GM12875 (cell line): ENCODE measurements at regions not wholly inside any gene's neighbourhood (a gene's known extent, or its start where the extent isn't known, plus 50 kb on each side); places are given as distances from the start of the nearest gene placed in this dataset.

Source experiments
- H3K4me3 ChIP-seq: one replicate; pipeline ENCODE4 v1.5.1; 2011; ENCODE audit warnings: low read depth, low read length, control low read depth
- CTCF ChIP-seq: IDR thresholded peaks from 2 replicates; pipeline ENCODE4 v1.5.1; 2011; ENCODE audit warnings: low read depth, mild to moderate bottlenecking, control low read depth, inconsistent platforms, low read length, moderate library complexity, borderline replicate concordance; ENCODE audit not compliant: insufficient read depth

GRCh38 chr6:105573556-105573955 lies 170.7 kb upstream of the PREP start:
- H3K4me3 ChIP-seq: no peak overlapping the region
- TF ChIP-seq CTCF: no peak

GRCh38 chr6:105573138-105573537 lies 170.3 kb upstream of the PREP start:
- TF ChIP-seq CTCF: no peak

GRCh38 chr6:105570416-105570815 lies 167.5 kb upstream of the PREP start:
- TF ChIP-seq CTCF: no peak
- H3K4me3 ChIP-seq: no peak overlapping the region

More at GRCh38 chr6:105573138-105573537, 170.3 kb upstream of the PREP start:
- no peak overlapping the region for H3K4me3 ChIP-seq

GRCh38 chr6:105569706-105570105 lies 166.8 kb upstream of the PREP start:
- TF ChIP-seq CTCF: no peak
- no peak overlapping the region for H3K4me3 ChIP-seq

GRCh38 chr6:105568751-105569150 lies 165.9 kb upstream of the PREP start:
- no peak overlapping the region for H3K4me3 ChIP-seq
- no peak for TF ChIP-seq CTCF

- TF ChIP-seq CTCF: no peak
- no peak overlapping the region for H3K4me3 ChIP-seq
Measured at GRCh38 chr6:105568142-105568541, 165.3 kb upstream of the PREP start.

GRCh38 chr6:105567140-105567539 lies 164.3 kb upstream of the PREP start:
- no peak overlapping the region for H3K4me3 ChIP-seq
- no peak for TF ChIP-seq CTCF
